ENCODE measurements at regions not wholly inside any gene's neighbourhood (a gene's known extent, or its start where the extent isn't known, plus 50 kb on each side); places are given as distances from the start of the nearest gene placed in this dataset.
"Not testable (repeated sequence)": the region's sequence is repeated elsewhere in the genome, so short reads cannot be mapped to it uniquely, and the experiment has no call there.

- no peak for TF ChIP-seq CTCF (IDR thresholded peaks at IDR 0.05)
- no peak for TF ChIP-seq ZFX (IDR thresholded peaks at IDR 0.05; ENCODE audit: borderline replicate concordance)
- no peak overlapping the region for H3K27ac ChIP-seq
These were observed 232.3 kb upstream of the NFIA start for GRCh38 chr1:60850084-60850483.

GRCh38 chr1:60849401-60849800, 233.0 kb upstream of the NFIA start:
- H3K27ac ChIP-seq: no peak overlapping the region

GRCh38 chr1:60848583-60849188, 233.7 kb upstream of the NFIA start:
- TF ChIP-seq CTCF (IDR thresholded peaks at IDR 0.05) (peak; percentile 81), ZFX (IDR thresholded peaks at IDR 0.05; ENCODE audit: borderline replicate concordance) (no peak)
- H3K27ac ChIP-seq: no peak overlapping the region

More at GRCh38 chr1:60849401-60849800, 233.0 kb upstream of the NFIA start:
- TF ChIP-seq CTCF (IDR thresholded peaks at IDR 0.05): no peak
- no peak for TF ChIP-seq ZFX (IDR thresholded peaks at IDR 0.05; ENCODE audit: borderline replicate concordance)

GRCh38 chr1:60847855-60848582, 234.3 kb upstream of the NFIA start:
- TF ChIP-seq CTCF (IDR thresholded peaks at IDR 0.05): no peak
- no peak for TF ChIP-seq ZFX (IDR thresholded peaks at IDR 0.05; ENCODE audit: borderline replicate concordance)
- H3K27ac ChIP-seq: no peak overlapping the region

GRCh38 chr1:60847391-60847790, 235.0 kb upstream of the NFIA start:
- no peak for TF ChIP-seq ZFX (IDR thresholded peaks at IDR 0.05; ENCODE audit: borderline replicate concordance)
- no peak for TF ChIP-seq CTCF (IDR thresholded peaks at IDR 0.05)
- no peak overlapping the region for H3K27ac ChIP-seq

GRCh38 chr1:60845659-60846058, 236.7 kb upstream of the NFIA start:
- not testable (repeated sequence) for H3K27ac ChIP-seq

GRCh38 chr1:60842304-60842703, 240.1 kb upstream of the NFIA start:
- no peak for TF ChIP-seq CTCF (IDR thresholded peaks at IDR 0.05)
- TF ChIP-seq ZFX (IDR thresholded peaks at IDR 0.05; ENCODE audit: borderline replicate concordance): no peak
- H3K27ac ChIP-seq: no peak overlapping the region
